PC-3 (cell line): ENCODE measurements at regions not wholly inside any gene's neighbourhood (a gene's known extent, or its start where the extent isn't known, plus 50 kb on each side); places are given as distances from the start of the nearest gene placed in this dataset.

Experiments
- EZH2phosphoT487 ChIP-seq: fragments of 300-600 bp; sonication (generic); IDR thresholded peaks from 2 replicates; pipeline ENCODE4 v1.6.1; 2018; ENCODE audit warnings: mild to moderate bottlenecking, antibody characterized with exemption, low read length, borderline replicate concordance
- TF ChIP-seq, protein P1 (sequence below): fragments of 300-600 bp; sonication (generic); conservative IDR thresholded peaks from 2 replicates; pipeline ENCODE4 v1.5.1; 2017; ENCODE audit warnings: antibody characterized with exemption, low read depth, mild to moderate bottlenecking, low read length

DNA sequence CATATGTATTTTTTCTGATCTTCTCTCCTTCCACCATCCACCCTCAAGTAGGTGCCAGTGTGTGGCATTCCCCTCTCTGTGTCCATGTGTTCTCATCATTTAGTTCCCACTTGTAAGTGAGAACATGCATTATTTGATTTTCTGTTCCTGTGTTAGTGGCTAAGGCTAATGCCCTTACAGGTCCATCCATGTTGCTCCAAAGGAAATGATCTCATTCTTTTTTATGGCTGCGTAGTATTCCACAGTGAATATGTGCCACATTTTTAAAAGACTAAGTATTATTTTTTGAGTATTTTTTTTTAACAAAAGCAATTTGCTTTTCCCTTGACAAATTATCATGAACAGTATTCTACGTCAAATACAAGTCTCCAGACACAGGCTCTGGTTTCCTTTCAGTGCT lies 86.4 kb upstream of the ZNF746 start:
- TF ChIP-seq, protein P1, sequence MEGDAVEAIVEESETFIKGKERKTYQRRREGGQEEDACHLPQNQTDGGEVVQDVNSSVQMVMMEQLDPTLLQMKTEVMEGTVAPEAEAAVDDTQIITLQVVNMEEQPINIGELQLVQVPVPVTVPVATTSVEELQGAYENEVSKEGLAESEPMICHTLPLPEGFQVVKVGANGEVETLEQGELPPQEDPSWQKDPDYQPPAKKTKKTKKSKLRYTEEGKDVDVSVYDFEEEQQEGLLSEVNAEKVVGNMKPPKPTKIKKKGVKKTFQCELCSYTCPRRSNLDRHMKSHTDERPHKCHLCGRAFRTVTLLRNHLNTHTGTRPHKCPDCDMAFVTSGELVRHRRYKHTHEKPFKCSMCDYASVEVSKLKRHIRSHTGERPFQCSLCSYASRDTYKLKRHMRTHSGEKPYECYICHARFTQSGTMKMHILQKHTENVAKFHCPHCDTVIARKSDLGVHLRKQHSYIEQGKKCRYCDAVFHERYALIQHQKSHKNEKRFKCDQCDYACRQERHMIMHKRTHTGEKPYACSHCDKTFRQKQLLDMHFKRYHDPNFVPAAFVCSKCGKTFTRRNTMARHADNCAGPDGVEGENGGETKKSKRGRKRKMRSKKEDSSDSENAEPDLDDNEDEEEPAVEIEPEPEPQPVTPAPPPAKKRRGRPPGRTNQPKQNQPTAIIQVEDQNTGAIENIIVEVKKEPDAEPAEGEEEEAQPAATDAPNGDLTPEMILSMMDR: no peak
- no peak for TF ChIP-seq EZH2phosphoT487
